B cell (primary cell): ENCODE measurements at regions not wholly inside any gene's neighbourhood (a gene's known extent, or its start where the extent isn't known, plus 50 kb on each side); places are given as distances from the start of the nearest gene placed in this dataset.

Experiments
- ATAC-seq: fragments of 200-7000 bp; cut with Tn5 transposase; one replicate; pipeline ENCODE4 v1.10.0; 2021; ENCODE audit warnings: low read depth, mild to moderate bottlenecking, moderate number of reproducible peaks, moderate library complexity
- CTCF ChIA-PET: fragments of 350-600 bp; sonication (Branson Sonifier 250); formaldehyde crosslinking; loops from one replicate; lab custom pipeline; 2021; ENCODE audit warnings: antibody characterized with exemption, inconsistent platforms; lab: Charles Lee
- POLR2A ChIA-PET: fragments of 350-600 bp; sonication (Branson Sonifier 250); formaldehyde crosslinking; loops from one replicate; lab custom pipeline; 2021; ENCODE audit warnings: antibody characterized with exemption; lab: Charles Lee
- DNase-seq: peaks from one replicate; pipeline ENCODE4 v3.0.0; 2013
- H2AFZ ChIP-seq: 2 replicates; pipeline ENCODE4 v1.6.1; 2012; ENCODE audit warnings: mild to moderate bottlenecking, low read depth, low read length; ENCODE audit not compliant: insufficient read depth, poor library complexity, severe bottlenecking
- H3K27ac ChIP-seq, 2 donors: 1 replicate in 1 of 2; 2 replicates in 1 of 2; pipeline ENCODE4 v1.5.1; 2012 to 2013; ENCODE audit warnings: low read length in 2 of 2, mild to moderate bottlenecking in 2 of 2, moderate library complexity in 1 of 2
- H3K27me3 ChIP-seq, 4 experiments: fragments of 200-600 bp in 1 of 4; sonication (generic) in 1 of 4; replicated peaks in 1 of 4; 1 replicate in 2 of 4; 2 replicates in 2 of 4; pipeline versions ENCODE4 v1.6.1 to v1.7.0; 2013 to 2016; ENCODE audit warnings: low read length in 3 of 4, mild to moderate bottlenecking in 2 of 4, mixed read lengths in 1 of 4, moderate library complexity in 1 of 4; ENCODE audit not compliant: insufficient read depth in 4 of 4, control insufficient read depth in 3 of 4; ENCODE audit errors: control extremely low read depth in 1 of 4
- H3K36me3 ChIP-seq, 2 experiments: replicated peaks in 1 of 2; 1 replicate in 1 of 2; 2 replicates in 1 of 2; pipeline versions ENCODE4 v1.6.1 to v1.7.1; 2013; ENCODE audit warnings: low read length in 1 of 2; ENCODE audit not compliant: insufficient read depth in 2 of 2, control insufficient read depth in 1 of 2; ENCODE audit errors: control extremely low read depth in 1 of 2, extremely low read depth in 1 of 2
- H3K4me1 ChIP-seq, 2 donors: fragments of 200-600 bp in 1 of 2; sonication (generic) in 1 of 2; 1 replicate in 1 of 2; 2 replicates in 1 of 2; pipeline versions ENCODE4 v1.5.1 to v1.6.1; 2013 to 2017; ENCODE audit warnings: low read length in 2 of 2; ENCODE audit not compliant: control insufficient read depth in 2 of 2, insufficient read depth in 2 of 2
- H3K4me2 ChIP-seq: replicated peaks from 2 replicates; pipeline ENCODE3; 2012; ENCODE audit warnings: mild to moderate bottlenecking, low read depth, low read length; ENCODE audit not compliant: poor library complexity, severe bottlenecking
- H3K4me3 ChIP-seq, 5 experiments: fragments of 200-600 bp in 1 of 5; sonication (generic) in 1 of 5; 1 replicate in 3 of 5; 2 replicates in 2 of 5; pipeline versions ENCODE4 v1.5.1 to v1.7.0; 2011 to 2016; ENCODE audit warnings: low read length in 4 of 5, mild to moderate bottlenecking in 4 of 5, low read depth in 2 of 5, control low read depth in 1 of 5, moderate library complexity in 1 of 5; ENCODE audit not compliant: insufficient read depth in 1 of 5; ENCODE audit errors: control extremely low read depth in 1 of 5, extremely low read depth in 1 of 5
- H3K79me2 ChIP-seq: fragments of 200-600 bp; sonication (generic); one replicate; pipeline ENCODE4 v1.6.0; 2016; ENCODE audit warnings: low read length; ENCODE audit not compliant: control insufficient read depth, insufficient read depth
- H3K9ac ChIP-seq: fragments of 200-600 bp; sonication (generic); 2 replicates; pipeline ENCODE4 v1.6.1; 2017; ENCODE audit warnings: mild to moderate bottlenecking, low read length, moderate library complexity
- H3K9me3 ChIP-seq, 3 donors: one replicate each; pipeline versions ENCODE4 v1.6.1 to v1.7.1; 2013; ENCODE audit warnings: low read length in 2 of 3; ENCODE audit not compliant: control insufficient read depth in 2 of 3, insufficient read depth in 1 of 3; ENCODE audit errors: control extremely low read depth in 1 of 3
- H4K20me1 ChIP-seq: 2 replicates; pipeline ENCODE4 v1.6.0; 2012; ENCODE audit warnings: mild to moderate bottlenecking, low read length; ENCODE audit not compliant: insufficient read depth, control insufficient read depth, poor library complexity, severe bottlenecking
- H3K27ac Mint-ChIP-seq: one replicate; pipeline ENCODE4 v1.8.0; 2021; ENCODE audit warnings: mixed read lengths
- H3K27me3 Mint-ChIP-seq: one replicate; pipeline ENCODE4 v1.8.0; 2021; ENCODE audit warnings: mixed read lengths
- H3K4me1 Mint-ChIP-seq: one replicate; pipeline ENCODE4 v1.8.0; 2021; ENCODE audit warnings: mixed read lengths
- H3K4me3 Mint-ChIP-seq: one replicate; pipeline ENCODE4 v1.8.0; 2021; ENCODE audit warnings: mixed read lengths
- H3K9me3 Mint-ChIP-seq: one replicate; pipeline ENCODE4 v1.8.0; 2022; ENCODE audit warnings: mixed read lengths; ENCODE audit not compliant: insufficient read depth
- EZH2 ChIP-seq: IDR thresholded peaks from 2 replicates; pipeline ENCODE4 v1.6.1; 2012; ENCODE audit warnings: borderline replicate concordance, low read depth, mild to moderate bottlenecking, moderate library complexity, low read length; ENCODE audit not compliant: insufficient read depth, poor library complexity, severe bottlenecking
- WGBS: methylation state at CpG from one replicate; pipeline ENCODE4 v1.1.5; 2013; ENCODE audit warnings: missing lambda C conversion rate; ENCODE audit not compliant: insufficient coverage; 5-methylcytosine and 5-hydroxymethylcytosine counted together
- intact Hi-C: fragments of 100-400 bp; cut with micrococcal nuclease; formaldehyde crosslinking; loops from one replicate; pipeline ENCODE4 v1.10.0; 2022
- TF ChIP-seq, protein P1 (sequence below): fragments of 200-600 bp; IDR thresholded peaks from one replicate; pipeline ENCODE4 v1.8.0; 2022; ENCODE audit warnings: antibody characterized with exemption, mild to moderate bottlenecking

DNA sequence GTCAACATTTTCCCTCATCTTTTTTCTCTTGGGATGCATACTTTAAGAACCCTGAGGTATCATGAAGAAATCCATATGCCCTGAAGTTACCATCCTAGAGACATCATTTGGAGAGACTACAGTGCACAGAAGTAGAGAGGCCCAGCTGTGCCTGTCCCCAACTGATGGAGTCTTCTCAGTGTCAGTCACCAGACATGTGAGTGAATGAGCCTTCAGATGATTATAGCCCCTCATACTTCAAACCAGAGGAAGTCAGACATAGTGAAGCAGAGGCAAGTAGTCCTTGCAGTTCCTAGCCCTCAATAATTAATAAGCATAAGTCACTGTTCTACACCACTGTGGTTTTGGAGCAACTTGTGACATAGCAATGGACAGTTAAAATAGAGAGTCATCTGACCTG is 194.4 kb upstream of the ITGA4 start:
- no peak overlapping the region for H3K4me2 ChIP-seq
- no peak overlapping the region for H3K27ac Mint-ChIP-seq
- H3K4me1 ChIP-seq = no peaks in the 10 kb centered on the region
- no peak for DNase-seq
- no peak overlapping the region for H3K9ac ChIP-seq
- no peak overlapping the region for H3K27ac ChIP-seq
- no peaks in the 10 kb centered on the region for H3K4me1 Mint-ChIP-seq
- H4K20me1 ChIP-seq = no peaks in the 10 kb centered on the region
- intact Hi-C loops = no loop called here
- TF ChIP-seq, protein P1, sequence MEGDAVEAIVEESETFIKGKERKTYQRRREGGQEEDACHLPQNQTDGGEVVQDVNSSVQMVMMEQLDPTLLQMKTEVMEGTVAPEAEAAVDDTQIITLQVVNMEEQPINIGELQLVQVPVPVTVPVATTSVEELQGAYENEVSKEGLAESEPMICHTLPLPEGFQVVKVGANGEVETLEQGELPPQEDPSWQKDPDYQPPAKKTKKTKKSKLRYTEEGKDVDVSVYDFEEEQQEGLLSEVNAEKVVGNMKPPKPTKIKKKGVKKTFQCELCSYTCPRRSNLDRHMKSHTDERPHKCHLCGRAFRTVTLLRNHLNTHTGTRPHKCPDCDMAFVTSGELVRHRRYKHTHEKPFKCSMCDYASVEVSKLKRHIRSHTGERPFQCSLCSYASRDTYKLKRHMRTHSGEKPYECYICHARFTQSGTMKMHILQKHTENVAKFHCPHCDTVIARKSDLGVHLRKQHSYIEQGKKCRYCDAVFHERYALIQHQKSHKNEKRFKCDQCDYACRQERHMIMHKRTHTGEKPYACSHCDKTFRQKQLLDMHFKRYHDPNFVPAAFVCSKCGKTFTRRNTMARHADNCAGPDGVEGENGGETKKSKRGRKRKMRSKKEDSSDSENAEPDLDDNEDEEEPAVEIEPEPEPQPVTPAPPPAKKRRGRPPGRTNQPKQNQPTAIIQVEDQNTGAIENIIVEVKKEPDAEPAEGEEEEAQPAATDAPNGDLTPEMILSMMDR = no peak
- TF ChIP-seq EZH2 = no peak
- POLR2A ChIA-PET = no interaction called here
- no peak overlapping the region for H3K4me3 ChIP-seq
- H3K36me3 ChIP-seq = no peaks in the 10 kb centered on the region
- H2AFZ ChIP-seq = no peak overlapping the region
- no peaks in the 10 kb centered on the region for H3K27me3 Mint-ChIP-seq
- no peaks in the 10 kb centered on the region for H3K79me2 ChIP-seq
- H3K9me3 Mint-ChIP-seq = no peaks in the 10 kb centered on the region
- H3K9me3 ChIP-seq = no peaks in the 10 kb centered on the region
- CTCF ChIA-PET = no interaction called here
- H3K4me3 Mint-ChIP-seq = no peak overlapping the region
- H3K27me3 ChIP-seq = no peaks in the 10 kb centered on the region
- no peak for ATAC-seq

DNA sequence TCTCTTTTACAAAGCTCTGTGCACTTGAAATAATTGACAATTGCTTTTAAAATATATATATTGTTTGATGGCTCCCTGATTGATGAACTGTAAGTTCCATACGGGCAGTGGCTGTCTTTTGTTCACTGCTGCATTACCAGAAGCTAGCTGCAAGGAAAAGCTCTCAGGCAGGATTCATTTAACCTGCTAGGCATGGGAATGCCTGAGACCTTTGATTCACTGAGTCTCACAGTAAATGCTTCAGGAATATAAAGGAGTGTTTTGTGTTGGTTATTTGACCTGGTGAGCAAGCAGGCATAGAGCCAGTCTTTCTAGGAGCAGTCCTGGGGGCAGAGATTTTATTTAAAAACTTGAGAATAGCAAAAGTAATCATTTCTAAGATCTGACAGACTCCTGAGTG is 193.2 kb upstream of the ITGA4 start:
- WGBS = 100% methylated on average over 1 of the region's 1 CpG
- Histone ChIP-seq H3K9me3 (no peaks in the 10 kb centered on the region), H3K27me3 (no peaks in the 10 kb centered on the region), H3K27ac (no peak overlapping the region), H2AFZ (no peak overlapping the region), H3K4me3 (no peak overlapping the region), H3K9ac (no peak overlapping the region), H3K4me1 (no peaks in the 10 kb centered on the region), H3K4me2 (no peak overlapping the region), H4K20me1 (no peaks in the 10 kb centered on the region), H3K36me3 (no peaks in the 10 kb centered on the region), H3K79me2 (no peaks in the 10 kb centered on the region)
- Mint-ChIP-seq H3K9me3 (no peaks in the 10 kb centered on the region), H3K27me3 (no peaks in the 10 kb centered on the region), H3K4me3 (no peak overlapping the region), H3K27ac (no peak overlapping the region), H3K4me1 (no peaks in the 10 kb centered on the region)
- no peak for TF ChIP-seq EZH2
- TF ChIP-seq, protein P1 = no peak
- ChIA-PET POLR2A (no interaction called here), CTCF (no interaction called here)
- ATAC-seq = no peak
- no peak for DNase-seq
- intact Hi-C loops = no loop called here
